ENCODE measurements at regions not wholly inside any gene's neighbourhood (a gene's known extent, or its start where the extent isn't known, plus 50 kb on each side); places are given as distances from the start of the nearest gene placed in this dataset.

- TF ChIP-seq CTCF (IDR thresholded peaks at IDR 0.05) = no peak
- TF ChIP-seq POLR2A (IDR thresholded peaks at IDR 0.05) = no peak
Measured at GRCh38 chr7:22660732-22661131, 66.3 kb upstream of the IL6 start.

All from adrenal gland (tissue), 5 donors.